ENCODE measurements at regions not wholly inside any gene's neighbourhood (a gene's known extent, or its start where the extent isn't known, plus 50 kb on each side); places are given as distances from the start of the nearest gene placed in this dataset.

DNA sequence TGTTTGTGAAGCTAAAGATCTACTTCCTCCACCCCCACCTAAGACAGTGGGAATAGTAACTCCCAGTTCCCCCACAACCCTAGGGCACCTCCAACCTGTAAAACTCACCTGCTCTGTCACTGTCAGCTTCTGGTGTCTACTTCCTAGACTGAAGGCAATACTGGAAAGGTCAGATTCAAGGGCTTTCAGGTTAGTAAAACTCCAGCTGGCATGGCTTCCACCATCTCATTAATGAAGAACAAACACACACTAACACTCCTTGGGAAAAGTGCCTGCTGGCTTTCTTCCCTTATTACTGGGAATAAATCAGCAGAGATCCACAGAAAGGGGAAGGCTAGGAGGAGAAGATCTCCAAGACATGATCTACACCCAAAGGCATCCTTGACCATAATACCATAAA is 109.9 kb downstream of the TMEM174 start:
- ChIA-PET CTCF (no interaction called here), POLR2A (no interaction called here)
- H3K27me3 Mint-ChIP-seq: peaks cover 43 to 55% of the 10 kb centered on the region in 2 donors
- no peaks in the 10 kb centered on the region for H3K36me3 ChIP-seq (ENCODE audit: control insufficient read depth in 2 of 2, extremely low read depth in 1 of 2, insufficient read depth in 1 of 2, low read length in 1 of 2)
- ATAC-seq (replicated peaks in 1 of 4) (no peak), DNase-seq (no peak)
- H3K27ac ChIP-seq (ENCODE audit: low read length): no peak overlapping the region
- H3K4me3 Mint-ChIP-seq: no peak overlapping the region
- no peak overlapping the region for H3K27ac Mint-ChIP-seq
- no peaks in the 10 kb centered on the region for H3K4me1 Mint-ChIP-seq
- H3K4me1 ChIP-seq (ENCODE audit: control insufficient read depth in 1 of 2, extremely low read depth in 1 of 2, insufficient read depth in 2 of 2, low read length in 2 of 2): no peaks in the 10 kb centered on the region
- H3K27me3 ChIP-seq (replicated peaks in 1 of 2; ENCODE audit: control insufficient read depth in 2 of 2, extremely low read depth in 1 of 2, insufficient read depth in 2 of 2, low read length in 1 of 2): peaks cover 3 to 20% of the 10 kb centered on the region in 2 experiments
- peaks cover 0 to 4% (median 2%) of the 10 kb centered on the region in 3 donors for H3K9me3 Mint-ChIP-seq
- H3K4me3 ChIP-seq (ENCODE audit: control insufficient read depth in 1 of 2, extremely low read depth in 1 of 2, low read length in 1 of 2): no peak overlapping the region
- H3K36me3 Mint-ChIP-seq: no peaks in the 10 kb centered on the region
- H3K9me3 ChIP-seq: no peaks in the 10 kb centered on the region

DNA sequence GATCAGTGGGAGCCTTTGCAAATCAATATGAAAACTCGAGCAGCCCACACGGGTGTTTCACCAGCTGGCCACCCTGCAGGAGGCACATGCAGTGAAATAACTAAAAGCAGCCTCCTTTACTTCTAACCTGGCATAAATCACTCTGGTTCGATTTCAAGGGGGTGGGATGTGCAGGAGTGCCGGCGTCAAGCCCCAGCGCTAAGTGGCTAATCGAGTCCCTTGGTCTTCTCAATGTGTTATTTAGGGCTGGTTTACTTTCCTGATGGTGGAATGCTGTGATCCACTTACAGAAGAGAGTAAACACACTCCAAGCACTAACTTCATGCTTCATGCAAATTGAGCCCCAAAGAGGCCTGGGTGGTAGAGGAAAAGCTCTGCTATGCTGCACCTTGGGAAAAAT is 109.4 kb downstream of the TMEM174 start:
- POLR2A ChIA-PET: no interaction called here
- peaks cover 0 to 4% (median under 1%) of the 10 kb centered on the region in 3 donors for H3K9me3 Mint-ChIP-seq
- peaks cover 48 to 61% of the 10 kb centered on the region in 2 donors for H3K27me3 Mint-ChIP-seq
- H3K27ac ChIP-seq (ENCODE audit: low read length): no peak overlapping the region
- WGBS (ENCODE audit: insufficient coverage): 60% methylated on average over 1 of the region's 7 CpGs
- peaks cover 3 to 20% of the 10 kb centered on the region in 2 experiments for H3K27me3 ChIP-seq (replicated peaks in 1 of 2; ENCODE audit: control insufficient read depth in 2 of 2, extremely low read depth in 1 of 2, insufficient read depth in 2 of 2, low read length in 1 of 2)
- DNase-seq (no peak), ATAC-seq (replicated peaks in 1 of 4) (no peak)
- H3K4me1 ChIP-seq (ENCODE audit: control insufficient read depth in 1 of 2, extremely low read depth in 1 of 2, insufficient read depth in 2 of 2, low read length in 2 of 2): no peaks in the 10 kb centered on the region
- no peaks in the 10 kb centered on the region for H3K9me3 ChIP-seq
- H3K36me3 Mint-ChIP-seq: no peaks in the 10 kb centered on the region
- H3K4me3 ChIP-seq (ENCODE audit: control insufficient read depth in 1 of 2, extremely low read depth in 1 of 2, low read length in 1 of 2): no peak overlapping the region
- H3K27ac Mint-ChIP-seq: no peak overlapping the region
- CTCF ChIA-PET: no interaction called here
- H3K36me3 ChIP-seq (ENCODE audit: control insufficient read depth in 2 of 2, extremely low read depth in 1 of 2, insufficient read depth in 1 of 2, low read length in 1 of 2): no peaks in the 10 kb centered on the region
- H3K4me3 Mint-ChIP-seq: no peak overlapping the region
- H3K4me1 Mint-ChIP-seq: no peaks in the 10 kb centered on the region

DNA sequence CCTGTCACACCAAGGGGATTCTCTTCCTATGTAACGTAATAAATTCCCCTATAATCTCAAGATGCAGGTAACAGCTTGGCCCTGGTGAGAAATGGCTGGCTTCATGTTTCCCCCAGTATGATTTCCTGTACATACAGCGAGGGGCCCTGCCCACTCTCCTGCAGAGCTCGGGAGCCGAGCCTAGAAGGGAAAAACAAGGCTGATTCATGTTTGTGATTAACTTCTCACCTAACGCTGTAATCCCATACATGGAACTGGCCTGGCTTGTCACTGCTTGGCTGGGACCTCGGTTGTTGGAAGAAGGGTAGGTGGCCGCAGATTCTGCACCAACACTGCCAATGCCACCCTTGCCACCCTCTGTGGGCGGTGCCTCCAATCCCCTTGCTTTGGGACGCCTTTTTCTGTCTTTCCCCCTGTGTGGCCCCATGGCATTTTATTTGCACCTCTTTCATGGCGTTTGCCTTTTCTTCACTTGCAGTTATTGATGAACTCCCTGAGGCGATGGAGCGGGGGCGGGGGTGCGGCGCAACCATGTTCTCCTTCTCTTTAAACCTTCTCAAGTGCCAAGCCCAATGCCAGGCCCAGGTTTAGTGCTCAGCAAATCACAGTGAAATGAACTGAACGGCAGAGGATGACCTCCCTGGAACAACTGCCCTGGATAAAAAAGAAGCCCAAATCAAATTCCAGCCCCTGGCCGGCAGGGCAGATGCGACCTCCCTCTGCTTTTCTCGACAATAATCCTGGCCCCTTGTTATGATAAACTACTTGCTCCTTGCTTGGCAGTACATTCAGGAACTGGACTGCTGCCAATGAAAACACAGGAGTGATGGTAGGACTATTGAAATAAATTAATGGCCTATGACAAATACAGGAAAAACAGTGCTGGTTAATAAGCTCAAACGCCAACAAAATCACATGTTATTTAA is 108.1 kb downstream of the TMEM174 start:
- no peaks in the 10 kb centered on the region for H3K36me3 ChIP-seq (ENCODE audit: control insufficient read depth in 2 of 2, extremely low read depth in 1 of 2, insufficient read depth in 1 of 2, low read length in 1 of 2)
- H3K27ac Mint-ChIP-seq: no peak overlapping the region
- no peaks in the 10 kb centered on the region for H3K36me3 Mint-ChIP-seq
- H3K9me3 Mint-ChIP-seq: no peaks in the 10 kb centered on the region
- DNase-seq (no peak), ATAC-seq (replicated peaks in 1 of 4) (no peak)
- no peak overlapping the region for H3K27ac ChIP-seq (ENCODE audit: low read length)
- 60% methylated on average over 14 of the region's 20 CpGs for WGBS (ENCODE audit: insufficient coverage)
- peaks cover 56 to 64% of the 10 kb centered on the region in 2 donors for H3K27me3 Mint-ChIP-seq
- H3K4me3 ChIP-seq (ENCODE audit: control insufficient read depth in 1 of 2, extremely low read depth in 1 of 2, low read length in 1 of 2): no peak overlapping the region
- H3K4me3 Mint-ChIP-seq: no peak overlapping the region
- ChIA-PET CTCF (no interaction called here), POLR2A (no interaction called here)
- peaks cover 3 to 20% of the 10 kb centered on the region in 2 experiments for H3K27me3 ChIP-seq (replicated peaks in 1 of 2; ENCODE audit: control insufficient read depth in 2 of 2, extremely low read depth in 1 of 2, insufficient read depth in 2 of 2, low read length in 1 of 2)
- H3K9me3 ChIP-seq: no peaks in the 10 kb centered on the region
- no peaks in the 10 kb centered on the region for H3K4me1 Mint-ChIP-seq
- no peaks in the 10 kb centered on the region for H3K4me1 ChIP-seq (ENCODE audit: control insufficient read depth in 1 of 2, extremely low read depth in 1 of 2, insufficient read depth in 2 of 2, low read length in 2 of 2)

GRCh38 chr5:73280386-73280785 is 107.4 kb downstream of the TMEM174 start:
- Mint-ChIP-seq H3K4me3 (no peak overlapping the region), H3K36me3 (no peaks in the 10 kb centered on the region), H3K4me1 (no peaks in the 10 kb centered on the region), H3K27ac (no peak overlapping the region), H3K9me3 (no peaks in the 10 kb centered on the region), H3K27me3 (peaks cover 56 to 64% of the 10 kb centered on the region in 2 donors)
- ATAC-seq (replicated peaks in 1 of 4): no peak
- ChIA-PET POLR2A (no interaction called here), CTCF (no interaction called here)
- no peaks in the 10 kb centered on the region for H3K9me3 ChIP-seq
- H3K4me3 ChIP-seq (ENCODE audit: control insufficient read depth in 1 of 2, extremely low read depth in 1 of 2, low read length in 1 of 2): no peak overlapping the region
- no peaks in the 10 kb centered on the region for H3K4me1 ChIP-seq (ENCODE audit: control insufficient read depth in 1 of 2, extremely low read depth in 1 of 2, insufficient read depth in 2 of 2, low read length in 2 of 2)
- H3K27me3 ChIP-seq (replicated peaks in 1 of 2; ENCODE audit: control insufficient read depth in 2 of 2, extremely low read depth in 1 of 2, insufficient read depth in 2 of 2, low read length in 1 of 2): peaks cover 3 to 21% of the 10 kb centered on the region in 2 experiments
- no peaks in the 10 kb centered on the region for H3K36me3 ChIP-seq (ENCODE audit: control insufficient read depth in 2 of 2, extremely low read depth in 1 of 2, insufficient read depth in 1 of 2, low read length in 1 of 2)
- no peak overlapping the region for H3K27ac ChIP-seq (ENCODE audit: low read length)
- DNase-seq: no peak
- 81% methylated on average over 2 of the region's 2 CpGs for WGBS (ENCODE audit: insufficient coverage)

- no peak overlapping the region for H3K27ac ChIP-seq (ENCODE audit: low read length)
- H3K36me3 ChIP-seq (ENCODE audit: control insufficient read depth in 2 of 2, extremely low read depth in 1 of 2, insufficient read depth in 1 of 2, low read length in 1 of 2): no peaks in the 10 kb centered on the region
- no peaks in the 10 kb centered on the region for H3K9me3 Mint-ChIP-seq
- DNase-seq (no peak), ATAC-seq (replicated peaks in 1 of 4) (no peak)
- peaks cover 60 to 66% of the 10 kb centered on the region in 2 donors for H3K27me3 Mint-ChIP-seq
- H3K27ac Mint-ChIP-seq: no peak overlapping the region
- H3K4me3 ChIP-seq (ENCODE audit: control insufficient read depth in 1 of 2, extremely low read depth in 1 of 2, low read length in 1 of 2): no peak overlapping the region
- no CpG with 5 or more reads among the region's 1 CpG for WGBS (ENCODE audit: insufficient coverage)
- no peaks in the 10 kb centered on the region for H3K4me1 Mint-ChIP-seq
- H3K9me3 ChIP-seq: no peaks in the 10 kb centered on the region
- no peaks in the 10 kb centered on the region for H3K36me3 Mint-ChIP-seq
- CTCF ChIA-PET: no interaction called here
- H3K4me3 Mint-ChIP-seq: no peak overlapping the region
- POLR2A ChIA-PET: no interaction called here
- H3K4me1 ChIP-seq (ENCODE audit: control insufficient read depth in 1 of 2, extremely low read depth in 1 of 2, insufficient read depth in 2 of 2, low read length in 2 of 2): no peaks in the 10 kb centered on the region
- peaks cover 3 to 24% of the 10 kb centered on the region in 2 experiments for H3K27me3 ChIP-seq (replicated peaks in 1 of 2; ENCODE audit: control insufficient read depth in 2 of 2, extremely low read depth in 1 of 2, insufficient read depth in 2 of 2, low read length in 1 of 2)
Observed at GRCh38 chr5:73279805-73280204, 106.8 kb downstream of the TMEM174 start.

DNA sequence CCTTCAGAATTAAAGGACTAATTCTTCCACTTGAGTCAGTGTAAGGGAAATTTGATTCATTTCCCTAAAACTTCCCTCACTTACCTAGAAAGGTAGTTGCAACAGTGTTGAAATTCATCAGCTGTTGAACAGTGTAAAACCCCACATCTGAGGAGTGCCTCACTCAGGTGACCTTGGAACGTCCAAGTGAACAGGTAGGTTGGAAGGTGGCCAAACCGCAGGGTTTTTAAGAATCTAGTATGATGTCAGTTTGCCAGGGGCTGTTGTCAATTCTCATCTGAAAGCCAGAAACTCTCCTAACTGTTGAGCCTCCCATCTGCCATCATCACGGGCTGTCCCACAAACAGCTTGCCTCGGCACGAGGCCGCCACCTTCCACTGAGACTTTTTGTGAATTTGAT is 105.7 kb downstream of the TMEM174 start:
- H3K9me3 ChIP-seq: no peaks in the 10 kb centered on the region
- ChIA-PET CTCF (no interaction called here), POLR2A (interaction anchor here in 1 of 2 donors (0.7 kb wide), 1 partner anchor 139 kb away, joined by 3 read pairs; no protein-coding TSS in a partner anchor)
- ATAC-seq (replicated peaks in 1 of 4) (no peak), DNase-seq (no peak)
- no peak overlapping the region for H3K4me3 ChIP-seq (ENCODE audit: control insufficient read depth in 1 of 2, extremely low read depth in 1 of 2, low read length in 1 of 2)
- H3K4me3 Mint-ChIP-seq: no peak overlapping the region
- no peak overlapping the region for H3K27ac ChIP-seq (ENCODE audit: low read length)
- H3K36me3 ChIP-seq (ENCODE audit: control insufficient read depth in 2 of 2, extremely low read depth in 1 of 2, insufficient read depth in 1 of 2, low read length in 1 of 2): no peaks in the 10 kb centered on the region
- no CpG with 5 or more reads among the region's 6 CpGs for WGBS (ENCODE audit: insufficient coverage)
- H3K4me1 Mint-ChIP-seq: no peaks in the 10 kb centered on the region
- H3K36me3 Mint-ChIP-seq: no peaks in the 10 kb centered on the region
- H3K27me3 Mint-ChIP-seq: peaks cover 59 to 60% of the 10 kb centered on the region in 2 donors
- H3K27me3 ChIP-seq (replicated peaks in 1 of 2; ENCODE audit: control insufficient read depth in 2 of 2, extremely low read depth in 1 of 2, insufficient read depth in 2 of 2, low read length in 1 of 2): peaks cover 3 to 26% of the 10 kb centered on the region in 2 experiments
- no peaks in the 10 kb centered on the region for H3K9me3 Mint-ChIP-seq
- H3K27ac Mint-ChIP-seq: no peak overlapping the region
- H3K4me1 ChIP-seq (ENCODE audit: control insufficient read depth in 1 of 2, extremely low read depth in 1 of 2, insufficient read depth in 2 of 2, low read length in 2 of 2): no peaks in the 10 kb centered on the region
